ENCODE measurements at regions not wholly inside any gene's neighbourhood (a gene's known extent, or its start where the extent isn't known, plus 50 kb on each side); places are given as distances from the start of the nearest gene placed in this dataset.

DNA sequence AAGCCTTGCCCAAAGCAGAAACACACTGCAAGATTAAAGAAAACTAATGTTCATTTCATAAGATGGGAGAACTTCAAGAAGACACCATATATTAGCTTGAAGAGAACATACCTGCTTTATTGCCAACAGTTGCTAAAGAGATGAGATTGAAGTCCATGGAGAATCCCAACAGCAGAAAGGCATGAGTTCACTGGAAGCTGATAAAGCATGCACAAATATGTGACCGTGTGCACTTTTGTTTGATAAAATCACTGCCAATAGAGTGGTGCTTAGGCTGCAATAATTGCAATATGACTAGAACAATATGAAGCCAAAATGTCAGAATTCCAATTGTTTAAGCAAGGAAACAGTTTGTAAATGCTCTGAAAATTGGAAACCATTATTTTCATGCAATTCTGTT, 125.9 kb upstream of the PPARGC1A start:
- ChIA-PET CTCF (no interaction called here), POLR2A (no interaction called here)
- Mint-ChIP-seq H3K27me3 (no peaks in the 10 kb centered on the region), H3K27ac (no peak overlapping the region), H3K4me3 (no peak overlapping the region), H3K9me3 (no peaks in the 10 kb centered on the region), H3K4me1 (no peaks in the 10 kb centered on the region), H3K36me3 (ENCODE audit: low read depth) (no peaks in the 10 kb centered on the region)
- no peak for DNase-seq

DNA sequence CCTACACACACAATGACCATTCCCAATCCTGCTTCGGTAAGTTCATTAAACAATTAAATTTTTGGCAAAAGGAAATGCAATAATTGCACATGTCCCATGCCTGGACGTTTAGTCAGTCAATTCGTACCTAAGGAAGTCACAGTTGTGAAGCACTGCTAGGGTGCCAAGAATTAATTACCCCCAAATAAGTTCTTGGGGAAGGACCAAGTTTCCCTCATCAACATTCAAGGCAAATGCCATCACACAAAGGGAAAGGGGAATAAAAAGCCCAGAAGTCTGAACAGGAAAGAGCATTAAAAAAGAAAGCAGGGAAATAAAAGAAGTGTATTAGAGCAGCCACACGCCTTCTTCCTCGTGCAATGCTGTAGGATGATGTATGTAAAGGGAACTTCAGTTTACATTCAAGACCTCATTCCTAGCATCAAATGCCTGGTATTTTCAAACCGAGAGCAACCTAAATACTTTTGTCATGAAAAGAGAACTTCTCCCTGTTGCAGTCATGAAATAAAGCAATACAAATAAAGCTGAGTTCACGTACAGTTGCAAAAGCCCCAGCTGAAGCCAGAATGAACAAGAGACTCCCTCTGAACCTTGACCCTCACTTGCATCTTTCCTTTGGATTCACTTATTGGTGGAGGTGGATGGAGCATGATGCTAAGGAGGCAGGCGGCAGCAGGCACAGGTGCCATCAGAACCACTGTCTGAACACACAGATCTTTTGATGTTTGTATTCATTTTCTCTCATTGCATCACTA, 124.0 kb upstream of the PPARGC1A start:
- no peak overlapping the region for H3K4me3 Mint-ChIP-seq
- H3K27me3 Mint-ChIP-seq = no peaks in the 10 kb centered on the region
- no peak overlapping the region for H3K27ac Mint-ChIP-seq
- H3K36me3 Mint-ChIP-seq (ENCODE audit: low read depth) = no peaks in the 10 kb centered on the region
- no peaks in the 10 kb centered on the region for H3K4me1 Mint-ChIP-seq
- CTCF ChIA-PET = no interaction called here
- H3K9me3 Mint-ChIP-seq = no peaks in the 10 kb centered on the region
- no peak for DNase-seq
- POLR2A ChIA-PET = no interaction called here

DNA sequence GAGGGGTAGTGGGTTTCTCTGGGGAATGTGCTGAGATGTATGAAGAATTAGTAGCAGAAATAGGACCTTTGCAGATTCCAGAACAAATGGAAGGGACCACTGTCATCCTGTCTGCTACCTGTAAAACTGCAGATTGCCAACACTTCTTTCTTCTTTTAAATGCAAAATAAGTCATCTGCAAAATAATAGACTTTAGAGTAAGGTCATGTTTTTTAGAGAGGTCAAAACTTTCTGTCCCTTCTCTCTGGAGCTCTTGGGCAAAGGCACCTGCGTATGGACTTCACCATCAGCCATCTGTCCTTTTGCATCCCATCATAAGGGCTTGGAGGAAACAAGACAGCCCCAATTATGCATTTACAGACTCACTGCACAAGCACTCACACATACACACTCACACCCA, 121.1 kb upstream of the PPARGC1A start:
- Mint-ChIP-seq H3K4me3 (no peak overlapping the region), H3K9me3 (no peaks in the 10 kb centered on the region), H3K27me3 (no peaks in the 10 kb centered on the region), H3K27ac (no peak overlapping the region), H3K36me3 (ENCODE audit: low read depth) (no peaks in the 10 kb centered on the region), H3K4me1 (no peaks in the 10 kb centered on the region)
- no peak for DNase-seq
- ChIA-PET CTCF (no interaction called here), POLR2A (no interaction called here)

DNA sequence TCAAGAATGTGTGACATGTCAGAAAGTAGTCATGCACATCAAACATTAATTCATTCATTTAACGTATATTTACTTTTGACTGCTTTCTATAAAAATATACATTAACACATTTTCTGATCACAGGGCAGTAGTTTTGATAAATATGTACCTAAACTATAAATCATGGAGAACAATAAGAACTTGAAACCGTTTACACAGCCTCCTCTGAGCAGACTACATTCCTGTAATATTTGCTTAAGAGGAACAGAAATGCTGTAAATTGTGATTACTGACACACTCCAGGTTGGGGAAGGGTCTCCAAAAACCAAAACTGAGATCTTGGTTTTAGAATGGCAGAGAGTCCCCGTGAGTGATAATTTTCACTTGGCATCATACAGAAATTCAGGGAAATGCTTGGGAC, 120.7 kb upstream of the PPARGC1A start:
- H3K27ac Mint-ChIP-seq = no peak overlapping the region

DNA sequence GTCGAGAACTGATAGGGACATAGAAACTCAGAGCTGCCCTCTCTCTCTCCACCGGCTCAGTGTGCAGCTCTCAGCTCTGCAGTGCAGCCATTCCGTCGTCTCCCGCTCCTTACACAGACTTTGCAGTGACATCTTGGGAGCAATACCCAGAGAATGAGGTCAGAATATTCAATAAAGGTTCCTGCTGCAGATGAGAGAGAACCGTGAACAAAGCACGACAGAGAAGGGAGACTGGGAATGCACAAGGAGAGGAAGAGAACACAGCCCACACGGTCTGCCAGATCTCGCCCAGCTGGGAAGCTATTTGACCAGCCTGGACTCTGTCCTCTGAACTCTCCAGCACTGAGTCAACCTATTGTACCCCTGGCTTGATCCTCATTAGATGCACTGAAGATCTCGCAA, 118.0 kb upstream of the PPARGC1A start:
- no peaks in the 10 kb centered on the region for H3K27me3 Mint-ChIP-seq
- no peak overlapping the region for H3K4me3 Mint-ChIP-seq
- H3K36me3 Mint-ChIP-seq (ENCODE audit: low read depth) = no peaks in the 10 kb centered on the region
- no peak overlapping the region for H3K27ac Mint-ChIP-seq
- ChIA-PET CTCF (no interaction called here), POLR2A (no interaction called here)
- H3K9me3 Mint-ChIP-seq = peaks cover 2% of the 10 kb centered on the region
- H3K4me1 Mint-ChIP-seq = no peaks in the 10 kb centered on the region
- no peak for DNase-seq

More for the DNA sequence above, 120.7 kb upstream of the PPARGC1A start:
- DNase-seq = no peak
- Mint-ChIP-seq H3K9me3 (no peaks in the 10 kb centered on the region), H3K4me1 (no peaks in the 10 kb centered on the region), H3K27me3 (no peaks in the 10 kb centered on the region), H3K4me3 (no peak overlapping the region), H3K36me3 (ENCODE audit: low read depth) (no peaks in the 10 kb centered on the region)
- ChIA-PET POLR2A (no interaction called here), CTCF (no interaction called here)

DNA sequence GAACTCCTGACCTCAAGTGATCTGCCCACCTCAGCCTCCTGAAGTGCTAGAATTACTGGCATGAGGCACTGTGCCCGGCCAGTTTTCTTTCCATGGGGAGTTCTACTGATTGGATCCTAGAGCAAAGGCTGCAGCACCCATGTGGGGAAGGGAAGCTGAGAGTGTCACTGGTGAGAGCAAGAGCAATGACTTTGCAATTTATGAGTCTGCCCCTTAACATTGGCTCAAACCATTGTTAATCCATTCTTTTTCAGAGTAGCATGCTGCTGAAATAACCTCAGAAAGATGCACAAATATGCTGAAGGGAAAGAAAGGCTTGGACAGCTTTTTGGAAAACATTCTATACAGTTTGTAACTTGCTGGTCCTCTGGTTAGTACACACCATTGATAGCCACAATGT, 116.4 kb upstream of the PPARGC1A start:
- Mint-ChIP-seq H3K27ac (no peak overlapping the region), H3K27me3 (no peaks in the 10 kb centered on the region), H3K4me3 (no peak overlapping the region), H3K36me3 (ENCODE audit: low read depth) (no peaks in the 10 kb centered on the region), H3K9me3 (peaks cover 2% of the 10 kb centered on the region), H3K4me1 (no peaks in the 10 kb centered on the region)
- ChIA-PET CTCF (no interaction called here), POLR2A (no interaction called here)
- no peak for DNase-seq

DNA sequence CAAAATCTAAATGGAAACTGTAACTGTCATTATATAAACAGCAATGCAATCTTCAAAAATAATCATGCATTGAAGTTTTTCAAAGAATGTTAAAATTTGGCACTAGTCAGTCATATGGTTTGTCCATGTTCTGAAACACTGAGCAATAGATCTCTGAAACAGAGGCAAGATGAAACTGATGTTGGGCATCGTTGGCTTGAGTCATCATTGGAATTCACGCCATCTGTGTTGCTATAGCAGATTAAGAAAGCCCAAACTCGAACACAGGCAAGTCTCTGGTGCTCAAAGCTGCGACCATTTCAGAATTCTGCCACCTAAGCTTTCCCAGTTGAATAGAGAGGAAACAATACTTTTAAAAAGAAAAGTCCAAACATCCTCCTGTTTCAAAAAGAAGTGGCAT, 114.1 kb upstream of the PPARGC1A start:
- no peaks in the 10 kb centered on the region for H3K4me1 Mint-ChIP-seq
- no peak overlapping the region for H3K4me3 Mint-ChIP-seq
- CTCF ChIA-PET = no interaction called here
- DNase-seq = no peak
- peaks cover 2% of the 10 kb centered on the region for H3K9me3 Mint-ChIP-seq
- POLR2A ChIA-PET = no interaction called here
- no peaks in the 10 kb centered on the region for H3K36me3 Mint-ChIP-seq (ENCODE audit: low read depth)
- H3K27ac Mint-ChIP-seq = no peak overlapping the region
- H3K27me3 Mint-ChIP-seq = no peaks in the 10 kb centered on the region

DNA sequence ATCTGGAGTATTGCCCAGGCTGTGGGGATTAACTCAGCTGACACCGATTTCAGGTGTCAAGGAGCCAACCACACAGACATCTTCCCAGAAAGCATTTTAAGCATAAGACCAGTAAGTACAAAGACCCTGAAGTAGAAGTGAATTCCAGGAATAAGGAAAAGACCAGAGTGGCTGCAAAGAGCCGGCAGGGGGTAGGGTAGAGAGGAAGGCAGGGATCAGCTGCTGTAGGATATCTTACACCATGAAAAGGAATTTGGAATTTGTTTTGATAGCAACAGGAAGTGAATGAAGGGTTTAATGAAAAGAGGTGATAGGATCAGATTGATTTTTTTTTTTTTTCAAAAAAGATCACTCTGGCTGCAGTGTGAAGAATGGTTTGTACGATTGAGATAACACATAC, 113.6 kb upstream of the PPARGC1A start:
- Mint-ChIP-seq H3K4me1 (no peaks in the 10 kb centered on the region), H3K27ac (no peak overlapping the region), H3K9me3 (peaks cover 2% of the 10 kb centered on the region), H3K27me3 (no peaks in the 10 kb centered on the region), H3K4me3 (no peak overlapping the region), H3K36me3 (ENCODE audit: low read depth) (no peaks in the 10 kb centered on the region)
- CTCF ChIA-PET = no interaction called here
- POLR2A ChIA-PET = no interaction called here
- no peak for DNase-seq

DNA sequence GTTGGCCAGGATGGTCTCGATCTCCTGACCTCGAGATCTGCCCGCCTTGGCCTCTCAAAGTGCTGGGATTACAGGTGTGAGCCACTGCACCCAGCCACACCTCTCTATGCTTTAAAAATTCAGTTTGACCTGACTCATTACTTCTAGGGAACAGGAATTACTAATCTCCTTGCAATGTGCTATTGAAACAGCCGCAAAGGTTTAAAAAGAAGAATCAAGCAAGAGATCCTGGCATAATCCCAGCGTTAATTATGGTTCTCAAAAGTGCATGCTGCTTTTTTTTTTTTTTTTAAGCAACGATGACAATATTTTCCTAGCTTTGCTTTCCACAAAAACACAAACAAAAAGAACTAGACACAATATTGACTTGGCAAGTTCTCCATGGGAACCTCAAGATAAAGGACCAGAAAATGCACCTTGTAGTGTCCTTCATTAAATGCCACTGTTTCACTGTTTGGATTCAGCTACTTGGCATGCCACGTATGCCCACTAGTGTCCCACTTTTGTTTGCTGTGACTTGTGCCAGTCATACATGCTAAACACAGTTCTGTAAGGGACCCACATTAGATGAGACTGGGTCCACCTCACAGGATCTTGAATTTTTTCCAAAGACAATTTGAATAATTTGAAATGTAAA, 112.6 kb upstream of the PPARGC1A start:
- DNase-seq = no peak
- ChIA-PET POLR2A (no interaction called here), CTCF (no interaction called here)
- H3K4me3 Mint-ChIP-seq = no peak overlapping the region
- H3K27me3 Mint-ChIP-seq = no peaks in the 10 kb centered on the region
- H3K36me3 Mint-ChIP-seq (ENCODE audit: low read depth) = no peaks in the 10 kb centered on the region
- H3K9me3 Mint-ChIP-seq = peaks cover 2% of the 10 kb centered on the region
- H3K27ac Mint-ChIP-seq = no peak overlapping the region
- no peaks in the 10 kb centered on the region for H3K4me1 Mint-ChIP-seq

DNA sequence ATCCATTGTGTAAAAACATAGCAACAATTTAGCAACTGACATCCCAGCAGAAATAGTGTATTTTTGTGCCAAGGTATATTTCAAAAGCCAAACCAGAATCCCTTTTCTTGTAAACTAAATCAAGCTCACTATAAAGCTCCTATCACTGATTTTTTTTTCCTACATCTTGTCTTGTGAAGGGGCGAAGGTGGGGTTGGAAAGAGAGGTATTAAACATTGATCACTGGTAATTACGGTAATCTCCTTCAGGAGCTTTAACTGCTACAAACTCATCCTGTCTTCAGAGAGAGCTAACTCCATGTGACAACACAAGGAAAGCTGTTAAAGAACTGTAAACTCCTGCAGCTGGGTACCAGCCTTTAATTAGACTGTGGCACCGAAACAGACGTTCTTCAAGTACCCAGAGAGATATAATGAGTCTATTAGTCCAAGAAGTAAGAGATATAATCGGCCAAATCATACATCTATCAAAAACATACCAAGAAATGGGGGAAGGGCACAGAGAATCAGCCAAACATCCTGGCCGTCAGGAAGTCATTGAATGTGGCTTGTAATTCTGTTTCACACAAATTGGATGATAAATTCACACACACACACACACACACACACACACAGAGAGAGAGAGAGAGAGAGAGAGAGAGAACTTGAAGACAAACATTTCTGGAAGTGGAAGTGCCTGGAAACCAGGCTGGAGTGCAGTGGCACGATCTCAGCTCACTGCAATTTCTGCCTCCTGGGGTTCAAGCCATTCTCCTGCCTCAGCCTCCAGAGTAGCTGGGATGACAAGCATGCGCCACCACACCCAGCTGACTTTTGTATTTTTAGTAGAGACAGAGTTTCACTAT, 111.9 kb upstream of the PPARGC1A start:
- peaks cover 2% of the 10 kb centered on the region for H3K9me3 Mint-ChIP-seq
- DNase-seq = no peak
- H3K36me3 Mint-ChIP-seq (ENCODE audit: low read depth) = no peaks in the 10 kb centered on the region
- no peak overlapping the region for H3K27ac Mint-ChIP-seq
- H3K4me1 Mint-ChIP-seq = no peaks in the 10 kb centered on the region
- CTCF ChIA-PET = no interaction called here
- no peaks in the 10 kb centered on the region for H3K27me3 Mint-ChIP-seq
- no peak overlapping the region for H3K4me3 Mint-ChIP-seq
- POLR2A ChIA-PET = no interaction called here

DNA sequence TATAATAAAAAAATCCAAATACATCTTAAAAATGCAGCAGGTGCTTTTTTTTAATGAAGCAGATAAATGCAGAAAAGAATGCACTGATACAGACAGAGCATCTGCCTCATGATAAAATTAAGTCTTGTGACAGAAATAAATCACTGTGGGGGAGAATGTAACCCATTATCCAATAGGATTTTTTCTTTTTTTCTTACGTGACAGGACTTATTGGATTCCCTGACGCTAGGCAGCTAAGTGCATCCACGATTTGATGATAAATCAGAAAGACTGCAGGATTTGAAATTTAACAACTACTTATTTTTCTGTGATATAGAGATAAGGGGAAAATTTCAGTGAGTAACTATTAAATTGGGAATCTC, 110.6 kb upstream of the PPARGC1A start:
- POLR2A ChIA-PET = no interaction called here
- CTCF ChIA-PET = no interaction called here
- Mint-ChIP-seq H3K36me3 (ENCODE audit: low read depth) (no peaks in the 10 kb centered on the region), H3K4me3 (no peak overlapping the region), H3K27me3 (no peaks in the 10 kb centered on the region), H3K4me1 (no peaks in the 10 kb centered on the region), H3K27ac (no peak overlapping the region), H3K9me3 (peaks cover 2% of the 10 kb centered on the region)
- DNase-seq = no peak

DNA sequence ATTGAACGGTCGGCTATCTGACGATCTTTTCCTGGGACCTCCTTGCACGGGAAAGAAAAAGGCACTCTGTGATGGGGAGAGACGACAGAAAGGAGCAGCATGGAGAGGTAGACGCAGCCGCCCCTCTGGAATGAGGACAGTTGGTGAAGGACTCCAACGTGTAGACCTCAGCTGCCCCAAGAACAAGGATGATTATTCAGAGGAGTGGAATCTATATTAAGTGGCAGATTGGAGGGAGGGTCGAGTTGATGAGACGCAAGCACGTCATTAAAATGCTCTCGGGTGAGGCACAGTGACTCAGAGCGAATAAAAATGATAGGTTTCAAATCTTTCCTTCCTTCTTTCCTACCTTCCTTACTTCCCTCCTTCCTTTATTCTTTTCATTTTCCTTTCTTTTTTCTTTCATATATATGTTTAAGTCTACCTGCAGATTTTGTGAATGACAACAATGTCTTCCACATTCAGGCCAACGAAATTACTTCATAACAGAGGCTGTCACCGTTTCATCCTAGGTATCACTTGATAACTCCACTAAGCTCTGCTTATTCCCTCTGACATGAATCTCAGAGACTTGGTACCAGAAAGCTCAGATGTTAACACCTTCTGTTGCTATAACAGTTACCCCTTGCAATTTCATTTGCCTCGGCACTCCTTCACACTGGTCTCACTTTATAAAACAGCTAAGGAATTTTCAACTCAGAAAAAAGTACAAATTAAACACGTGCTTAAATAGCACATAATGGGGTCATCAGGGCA, 110.0 kb upstream of the PPARGC1A start:
- H3K27me3 Mint-ChIP-seq = no peaks in the 10 kb centered on the region
- no peaks in the 10 kb centered on the region for H3K36me3 Mint-ChIP-seq (ENCODE audit: low read depth)
- H3K4me1 Mint-ChIP-seq = no peaks in the 10 kb centered on the region
- H3K9me3 Mint-ChIP-seq = peaks cover 2% of the 10 kb centered on the region
- no peak overlapping the region for H3K4me3 Mint-ChIP-seq
- ChIA-PET CTCF (no interaction called here), POLR2A (no interaction called here)
- no peak for DNase-seq
- H3K27ac Mint-ChIP-seq = no peak overlapping the region

DNA sequence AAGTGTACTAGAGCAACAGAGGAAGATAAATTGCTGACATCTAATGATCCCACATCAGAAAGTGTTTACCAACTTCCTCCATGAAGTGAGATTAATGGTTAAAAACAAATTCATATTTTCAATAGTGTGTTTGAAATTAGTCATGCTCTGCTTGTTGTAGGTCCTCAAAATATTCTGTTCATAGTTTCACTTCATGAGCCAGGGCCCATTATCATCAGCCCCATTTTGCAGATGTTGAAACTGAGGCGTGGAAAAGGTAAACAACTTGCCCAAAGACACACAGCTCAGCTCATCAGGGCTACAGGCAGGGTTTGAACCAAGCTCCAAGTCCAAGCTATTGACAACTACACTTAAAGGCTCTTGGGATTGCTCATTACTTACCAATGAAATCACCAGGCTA, 103.5 kb upstream of the PPARGC1A start:
- Mint-ChIP-seq H3K4me3 (no peak overlapping the region), H3K27ac (no peak overlapping the region), H3K9me3 (no peaks in the 10 kb centered on the region), H3K27me3 (no peaks in the 10 kb centered on the region), H3K4me1 (no peaks in the 10 kb centered on the region), H3K36me3 (ENCODE audit: low read depth) (no peaks in the 10 kb centered on the region)
- POLR2A ChIA-PET = no interaction called here
- CTCF ChIA-PET = no interaction called here
- no peak for DNase-seq
